ENCODE measurements at regions not wholly inside any gene's neighbourhood (a gene's known extent, or its start where the extent isn't known, plus 50 kb on each side); places are given as distances from the start of the nearest gene placed in this dataset.

- TF ChIP-seq, protein P1, sequence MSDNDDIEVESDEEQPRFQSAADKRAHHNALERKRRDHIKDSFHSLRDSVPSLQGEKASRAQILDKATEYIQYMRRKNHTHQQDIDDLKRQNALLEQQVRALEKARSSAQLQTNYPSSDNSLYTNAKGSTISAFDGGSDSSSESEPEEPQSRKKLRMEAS (IDR thresholded peaks at IDR 0.05; ENCODE audit: insufficient read depth, insufficient read length): no peak
- TF ChIP-seq POLR2A (IDR thresholded peaks at IDR 0.05; ENCODE audit: low read depth, low read length): no peak
- no peak for TF ChIP-seq EZH2 (IDR thresholded peaks at IDR 0.05; ENCODE audit: borderline replicate concordance, low read depth, low read length, severe bottlenecking)
- no peak for TF ChIP-seq CTCF (IDR thresholded peaks at IDR 0.05; ENCODE audit: extremely low read depth in 1 of 2, insufficient read depth in 1 of 2, low read depth in 1 of 2, low read length in 2 of 2)
- TF ChIP-seq MYC (IDR thresholded peaks at IDR 0.05; ENCODE audit: low read depth, low read length): no peak
- no peak for TF ChIP-seq JUN (IDR thresholded peaks at IDR 0.05; ENCODE audit: borderline replicate concordance, insufficient read depth, insufficient read length, low read depth)
- TF ChIP-seq POLR2AphosphoS5 (IDR thresholded peaks at IDR 0.05; ENCODE audit: insufficient read depth, low read depth, low read length): no peak
- TF ChIP-seq GATA2 (IDR thresholded peaks at IDR 0.05; ENCODE audit: insufficient read depth, insufficient read length, low read depth, low read length): no peak
Observed at GRCh38 chr4:24364852-24365251, 219.5 kb downstream of the DHX15 start.

All from endothelial cell of umbilical vein (primary cell).